ENCODE measurements at regions not wholly inside any gene's neighbourhood (a gene's known extent, or its start where the extent isn't known, plus 50 kb on each side); places are given as distances from the start of the nearest gene placed in this dataset.
"Not testable (repeated sequence)": the region's sequence is repeated elsewhere in the genome, so short reads cannot be mapped to it uniquely, and the experiment has no call there.

GRCh38 chrX:2568125-2568524, 67.3 kb upstream of the DHRSX start:
- Histone ChIP-seq H3K9me3 (ENCODE audit: control insufficient read depth, low read length) (no peaks in the 10 kb centered on the region), H3K4me3 (ENCODE audit: insufficient read depth, low read depth, low read length) (no peak overlapping the region), H3K4me1 (ENCODE audit: control insufficient read depth, insufficient read depth, low read length) (no peaks in the 10 kb centered on the region), H3K27me3 (ENCODE audit: control insufficient read depth, insufficient read depth, low read length, poor library complexity, severe bottlenecking) (no peaks in the 10 kb centered on the region), H3K27ac (ENCODE audit: insufficient read depth, low read depth, low read length, poor library complexity, severe bottlenecking) (no peak overlapping the region), H3K36me3 (ENCODE audit: control insufficient read depth, insufficient read depth, low read length) (no peaks in the 10 kb centered on the region)
- WGBS, 2 experiments, result 94 to 95% methylated on average over 6 of the region's 6 CpGs

GRCh38 chrX:2566055-2566454, 65.3 kb upstream of the DHRSX start:
- Histone ChIP-seq H3K36me3 (ENCODE audit: control insufficient read depth, insufficient read depth, low read length) (no peaks in the 10 kb centered on the region), H3K27ac (ENCODE audit: insufficient read depth, low read depth, low read length, poor library complexity, severe bottlenecking) (no peak overlapping the region), H3K4me1 (ENCODE audit: control insufficient read depth, insufficient read depth, low read length) (no peaks in the 10 kb centered on the region), H3K4me3 (ENCODE audit: insufficient read depth, low read depth, low read length) (no peak overlapping the region), H3K9me3 (ENCODE audit: control insufficient read depth, low read length) (no peaks in the 10 kb centered on the region), H3K27me3 (ENCODE audit: control insufficient read depth, insufficient read depth, low read length, poor library complexity, severe bottlenecking) (no peaks in the 10 kb centered on the region)
- 75 to 80% methylated on average over 8 of the region's 8 CpGs for WGBS, 2 experiments

- no peaks in the 10 kb centered on the region for H3K9me3 ChIP-seq (ENCODE audit: control insufficient read depth, low read length)
- H3K27me3 ChIP-seq (ENCODE audit: control insufficient read depth, insufficient read depth, low read length, poor library complexity, severe bottlenecking), result no peaks in the 10 kb centered on the region
- 93 to 95% methylated on average over 7 of the region's 7 CpGs for WGBS, 2 experiments
- H3K4me3 ChIP-seq (ENCODE audit: insufficient read depth, low read depth, low read length), result no peak overlapping the region
- no peaks in the 10 kb centered on the region for H3K4me1 ChIP-seq (ENCODE audit: control insufficient read depth, insufficient read depth, low read length)
- no peaks in the 10 kb centered on the region for H3K36me3 ChIP-seq (ENCODE audit: control insufficient read depth, insufficient read depth, low read length)
- H3K27ac ChIP-seq (ENCODE audit: insufficient read depth, low read depth, low read length, poor library complexity, severe bottlenecking), result no peak overlapping the region
These were observed 60.7 kb upstream of the DHRSX start for GRCh38 chrX:2561456-2561855.

DNA sequence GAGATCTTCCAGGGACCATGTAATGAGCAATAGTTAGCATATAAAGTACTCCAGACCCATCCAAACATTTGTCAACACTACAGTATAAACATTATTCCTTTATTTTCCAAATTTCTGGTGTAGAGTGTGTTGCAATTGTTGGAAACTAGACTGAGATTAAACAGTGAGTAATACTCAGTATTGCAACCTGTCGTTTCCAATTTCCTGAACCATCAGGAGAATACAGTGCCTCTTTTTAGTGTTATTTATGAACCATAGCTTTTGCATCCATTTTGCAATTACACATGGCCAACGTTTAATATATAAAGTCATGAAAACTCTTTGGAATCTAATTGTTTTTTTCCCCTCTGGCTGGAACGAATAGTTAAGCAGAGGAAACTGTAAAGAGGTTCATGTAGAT, 58.3 kb upstream of the DHRSX start:
- no peaks in the 10 kb centered on the region for H3K27me3 ChIP-seq (ENCODE audit: control insufficient read depth, insufficient read depth, low read length, poor library complexity, severe bottlenecking)
- 92 to 96% methylated on average over 3 of the region's 3 CpGs for WGBS, 2 experiments

DNA sequence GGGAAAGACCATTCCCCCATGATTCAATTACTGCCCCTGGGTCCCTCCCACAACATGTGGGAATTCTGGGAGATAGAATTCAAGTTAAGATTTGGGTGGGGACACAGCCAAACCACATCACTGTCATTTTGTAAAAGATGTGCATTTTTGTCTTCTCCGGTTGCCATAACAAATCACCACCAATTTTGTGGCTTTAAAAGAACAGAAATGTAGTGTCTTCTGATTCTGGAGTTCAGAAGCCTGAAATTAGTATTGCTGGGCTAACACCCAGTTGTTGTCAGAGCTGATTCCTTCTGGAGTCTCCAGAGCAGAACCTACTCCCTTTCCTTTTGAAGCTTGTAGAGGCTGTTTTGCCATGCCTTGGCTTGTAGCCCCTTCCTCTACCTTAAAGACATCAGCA, 54.1 kb upstream of the DHRSX start:
- Histone ChIP-seq H3K27me3 (ENCODE audit: control insufficient read depth, insufficient read depth, low read length, poor library complexity, severe bottlenecking) (no peaks in the 10 kb centered on the region), H3K36me3 (ENCODE audit: control insufficient read depth, insufficient read depth, low read length) (no peaks in the 10 kb centered on the region), H3K9me3 (ENCODE audit: control insufficient read depth, low read length) (no peaks in the 10 kb centered on the region), H3K27ac (ENCODE audit: insufficient read depth, low read depth, low read length, poor library complexity, severe bottlenecking) (no peak overlapping the region), H3K4me3 (ENCODE audit: insufficient read depth, low read depth, low read length) (no peak overlapping the region), H3K4me1 (ENCODE audit: control insufficient read depth, insufficient read depth, low read length) (no peaks in the 10 kb centered on the region)
- WGBS, 2 experiments, result 100% methylated on average over 1 of the region's 1 CpG

More for the DNA sequence above, 58.3 kb upstream of the DHRSX start:
- H3K4me1 ChIP-seq (ENCODE audit: control insufficient read depth, insufficient read depth, low read length), result no peaks in the 10 kb centered on the region
- no peak overlapping the region for H3K4me3 ChIP-seq (ENCODE audit: insufficient read depth, low read depth, low read length)
- H3K36me3 ChIP-seq (ENCODE audit: control insufficient read depth, insufficient read depth, low read length), result no peaks in the 10 kb centered on the region
- no peak overlapping the region for H3K27ac ChIP-seq (ENCODE audit: insufficient read depth, low read depth, low read length, poor library complexity, severe bottlenecking)
- H3K9me3 ChIP-seq (ENCODE audit: control insufficient read depth, low read length), result no peaks in the 10 kb centered on the region

DNA sequence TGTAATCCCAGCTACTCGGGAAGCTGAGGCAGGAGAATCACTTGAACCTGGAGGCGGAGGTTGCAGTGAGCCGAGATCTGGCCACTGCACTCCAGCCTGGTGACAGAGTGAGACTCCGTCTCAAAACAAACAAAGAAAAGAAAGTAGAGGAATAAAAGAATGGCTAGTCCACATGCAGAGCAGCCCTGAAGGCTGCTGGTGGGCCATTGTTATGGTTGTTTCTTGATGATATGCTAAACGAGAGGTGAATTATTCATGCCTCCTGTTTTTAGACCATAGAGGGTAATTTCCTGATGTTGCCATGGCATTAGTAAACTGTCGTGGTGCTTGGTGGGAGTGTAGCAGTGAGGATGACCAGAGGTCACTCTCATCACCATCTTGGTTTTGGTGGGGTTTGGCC, 53.3 kb upstream of the DHRSX start:
- H3K9me3 ChIP-seq (ENCODE audit: control insufficient read depth, low read length); H3K27me3 ChIP-seq (ENCODE audit: control insufficient read depth, insufficient read depth, low read length, poor library complexity, severe bottlenecking); H3K36me3 ChIP-seq (ENCODE audit: control insufficient read depth, insufficient read depth, low read length); H3K4me1 ChIP-seq (ENCODE audit: control insufficient read depth, insufficient read depth, low read length); H3K27ac ChIP-seq (ENCODE audit: insufficient read depth, low read depth, low read length, poor library complexity, severe bottlenecking); H3K4me3 ChIP-seq (ENCODE audit: insufficient read depth, low read depth, low read length): not testable (repeated sequence)
- 71 to 72% methylated on average over 6 of the region's 6 CpGs for WGBS, 2 experiments

DNA sequence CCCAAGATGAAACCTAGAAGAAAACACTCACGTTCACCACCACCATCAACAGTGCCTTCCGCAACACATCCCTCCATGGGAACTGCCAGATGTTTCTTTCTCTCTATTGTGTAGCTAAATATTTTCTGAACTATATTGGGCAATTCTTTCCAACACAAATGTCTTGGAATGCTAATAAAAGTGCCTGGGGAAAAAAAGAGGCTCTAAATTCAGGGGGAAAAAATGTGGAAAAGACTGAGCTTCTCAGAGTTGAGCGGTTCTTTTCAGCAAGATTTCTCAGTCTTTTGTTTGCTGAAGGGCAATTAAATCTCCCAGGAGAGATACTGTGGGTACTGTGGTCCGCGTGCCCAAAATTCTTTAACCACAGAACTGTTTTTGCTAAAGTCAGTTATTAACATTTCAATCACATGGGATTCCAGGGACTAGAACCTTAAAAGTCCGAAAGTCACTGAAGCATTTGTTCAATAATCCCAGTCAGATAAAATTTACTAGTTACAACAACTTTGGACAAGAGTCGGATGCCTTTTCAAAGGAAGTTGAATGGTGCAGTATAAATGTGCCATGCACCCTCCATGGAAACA, 51.9 kb upstream of the DHRSX start:
- Histone ChIP-seq H3K36me3 (ENCODE audit: control insufficient read depth, insufficient read depth, low read length) (no peaks in the 10 kb centered on the region), H3K27ac (ENCODE audit: insufficient read depth, low read depth, low read length, poor library complexity, severe bottlenecking) (peak overlapping the region; percentile 5), H3K9me3 (ENCODE audit: control insufficient read depth, low read length) (no peaks in the 10 kb centered on the region), H3K4me1 (ENCODE audit: control insufficient read depth, insufficient read depth, low read length) (peaks cover 4% of the 10 kb centered on the region), H3K27me3 (ENCODE audit: control insufficient read depth, insufficient read depth, low read length, poor library complexity, severe bottlenecking) (no peaks in the 10 kb centered on the region), H3K4me3 (ENCODE audit: insufficient read depth, low read depth, low read length) (no peak overlapping the region)
- WGBS, 2 experiments, result 82 to 85% methylated on average over 5 to 6 of the region's 7 CpGs

- H3K27me3 ChIP-seq (ENCODE audit: control insufficient read depth, insufficient read depth, low read length, poor library complexity, severe bottlenecking), result no peaks in the 10 kb centered on the region
- H3K36me3 ChIP-seq (ENCODE audit: control insufficient read depth, insufficient read depth, low read length), result no peaks in the 10 kb centered on the region
- H3K4me1 ChIP-seq (ENCODE audit: control insufficient read depth, insufficient read depth, low read length), result peaks cover 4% of the 10 kb centered on the region
- 91% methylated on average over 9 of the region's 9 CpGs for WGBS, 2 experiments
- no peak overlapping the region for H3K4me3 ChIP-seq (ENCODE audit: insufficient read depth, low read depth, low read length)
- H3K9me3 ChIP-seq (ENCODE audit: control insufficient read depth, low read length), result no peaks in the 10 kb centered on the region
- no peak overlapping the region for H3K27ac ChIP-seq (ENCODE audit: insufficient read depth, low read depth, low read length, poor library complexity, severe bottlenecking)
These were observed 49.7 kb upstream of the DHRSX start for GRCh38 chrX:2550328-2551020.

Data from ectodermal cell (in vitro differentiated cells).